NCI-H748 (cell line): ENCODE measurements at regions not wholly inside any gene's neighbourhood (a gene's known extent, or its start where the extent isn't known, plus 50 kb on each side); places are given as distances from the start of the nearest gene placed in this dataset.

ENCODE experiments used
- DNase-seq: peaks from one replicate; lab custom pipeline; 2025; ENCODE audit not compliant: unreplicated experiment; lab: John Stamatoyannopoulos, UW

GRCh38 chr19:28213470-28214082, 999.4 kb downstream of the UQCRFS1 start:
- no peak for DNase-seq

GRCh38 chr19:28210886-28211285, 1002.1 kb downstream of the UQCRFS1 start:
- no peak for DNase-seq

- no peak for DNase-seq
These were observed 1004.2 kb downstream of the UQCRFS1 start for GRCh38 chr19:28208745-28209144.

- DNase-seq, result no peak
These were observed 1005.7 kb downstream of the UQCRFS1 start for GRCh38 chr19:28207244-28207643.

- DNase-seq, result no peak
These were observed 1011.4 kb downstream of the UQCRFS1 start for GRCh38 chr19:28201462-28201943.

- no peak for DNase-seq
These were observed 1013.6 kb downstream of the UQCRFS1 start for GRCh38 chr19:28199323-28199722.

- no peak for DNase-seq
These were observed 1016.0 kb downstream of the UQCRFS1 start for GRCh38 chr19:28196961-28197360.

DNA sequence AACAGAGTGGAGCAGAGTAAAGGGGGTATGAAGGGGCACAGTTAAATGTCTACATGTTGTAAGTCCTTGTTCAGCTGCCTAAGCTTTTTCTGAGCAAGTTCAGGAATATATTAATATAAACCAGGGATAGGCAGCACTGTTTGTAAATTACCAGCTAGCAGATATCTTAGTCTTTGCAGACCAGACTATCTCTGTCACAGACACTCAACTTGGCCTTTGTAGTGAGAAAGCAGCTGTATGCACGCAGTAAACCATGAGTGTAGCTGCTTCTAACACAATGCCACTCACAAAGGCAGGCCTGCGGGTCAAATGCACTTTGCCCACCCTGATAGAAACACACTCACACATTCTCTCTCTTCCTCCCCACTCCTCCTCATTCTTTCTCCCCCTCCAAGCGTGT, 1016.9 kb downstream of the UQCRFS1 start:
- DNase-seq, result no peak

- DNase-seq, result no peak
These were observed 1027.3 kb downstream of the UQCRFS1 start for GRCh38 chr19:28185646-28186045.

GRCh38 chr19:28184997-28185396, 1028.0 kb downstream of the UQCRFS1 start:
- no peak for DNase-seq

GRCh38 chr19:28176193-28176592, 1036.8 kb downstream of the UQCRFS1 start:
- no peak for DNase-seq

GRCh38 chr19:28171983-28172382, 1041.0 kb downstream of the UQCRFS1 start:
- no peak for DNase-seq

DNA sequence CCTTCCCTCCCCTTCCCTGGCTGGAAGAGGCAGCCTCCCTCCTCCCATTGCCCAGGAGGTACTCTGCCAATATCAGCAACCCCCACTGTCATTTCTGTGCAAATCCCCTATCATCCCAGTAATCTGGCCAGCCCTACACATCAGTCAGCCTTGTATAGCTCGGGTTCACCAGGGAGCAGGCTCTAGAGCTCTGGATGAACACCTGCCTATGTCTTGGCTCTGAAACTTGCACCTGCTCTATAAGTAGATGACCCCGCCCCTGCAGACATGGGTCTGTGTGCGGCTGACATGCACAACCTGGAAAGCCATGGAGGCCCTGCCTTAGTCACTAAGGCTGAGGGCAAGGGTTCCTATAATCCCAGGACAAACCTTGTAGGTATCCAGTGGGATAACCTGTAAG, 1042.9 kb downstream of the UQCRFS1 start:
- DNase-seq, result peak; percentile 14

- DNase-seq, result no peak
These were observed 1043.6 kb downstream of the UQCRFS1 start for GRCh38 chr19:28169168-28169887.

DNA sequence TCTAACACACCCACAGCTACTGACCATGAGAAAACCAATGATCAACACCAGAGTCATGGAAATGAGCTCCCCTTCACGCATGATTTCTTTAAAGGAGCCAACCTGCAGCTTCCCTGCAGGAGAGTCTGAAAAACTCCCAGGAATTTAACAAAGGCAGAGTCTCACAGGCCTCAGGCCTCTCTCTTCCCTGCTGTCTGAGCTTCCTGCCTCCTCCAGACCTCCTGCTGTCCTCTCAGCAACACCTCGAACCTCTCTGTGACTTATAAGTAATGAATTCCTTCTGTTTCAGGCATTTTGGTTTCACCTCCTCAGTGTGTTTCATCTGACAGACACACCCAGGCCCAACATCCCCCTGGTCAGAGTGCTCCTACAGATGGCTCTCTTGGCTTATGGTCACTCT, 1044.4 kb downstream of the UQCRFS1 start:
- DNase-seq, result no peak

GRCh38 chr19:28166025-28166424, 1046.9 kb downstream of the UQCRFS1 start:
- DNase-seq, result no peak

GRCh38 chr19:28164214-28164613, 1048.7 kb downstream of the UQCRFS1 start:
- DNase-seq, result no peak

DNA sequence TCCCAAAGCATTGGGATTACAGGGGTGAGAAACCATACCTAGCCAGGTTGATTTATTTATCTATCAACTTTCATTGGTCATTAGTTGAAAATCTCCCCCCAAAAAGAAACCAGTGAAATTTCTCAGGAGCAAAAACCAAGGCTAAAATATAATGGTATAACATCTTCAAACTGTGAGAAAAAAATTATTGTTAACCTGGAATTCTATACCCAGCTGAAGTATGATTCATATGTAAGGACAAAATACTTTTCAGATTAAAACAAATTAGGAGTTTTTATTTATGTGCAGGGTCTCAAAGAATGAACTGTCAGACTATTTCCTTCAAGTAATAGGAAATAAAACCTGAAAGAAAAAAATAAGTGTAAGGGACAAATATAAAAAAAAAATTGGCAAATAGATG, 1053.9 kb downstream of the UQCRFS1 start:
- no peak for DNase-seq

- no peak for DNase-seq
These were observed 1057.7 kb downstream of the UQCRFS1 start for GRCh38 chr19:28155265-28155664.

- no peak for DNase-seq
These were observed 1058.9 kb downstream of the UQCRFS1 start for GRCh38 chr19:28154077-28154476.

DNA sequence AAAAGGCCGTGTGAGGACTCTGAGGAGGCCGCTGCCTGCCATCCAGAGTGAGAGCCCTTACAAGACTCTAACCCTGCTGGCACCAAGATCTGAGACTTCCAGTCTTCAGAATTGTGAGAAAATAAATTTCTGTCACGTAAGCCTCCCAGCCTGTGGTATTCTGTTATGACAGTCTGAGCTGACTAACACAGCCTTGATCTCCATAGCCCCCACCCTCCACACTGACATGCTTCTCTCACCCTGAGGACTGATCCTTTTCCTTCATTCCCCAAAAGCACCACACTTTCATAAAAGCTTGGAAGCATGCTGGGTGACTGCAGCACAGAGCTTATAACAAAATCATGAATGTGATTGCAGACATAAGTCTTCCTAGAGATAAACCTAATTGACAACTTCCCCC, 1059.8 kb downstream of the UQCRFS1 start:
- DNase-seq, result no peak

GRCh38 chr19:28152195-28152594, 1060.8 kb downstream of the UQCRFS1 start:
- DNase-seq, result no peak

- no peak for DNase-seq
These were observed 1062.8 kb downstream of the UQCRFS1 start for GRCh38 chr19:28150129-28150528.
